ENCODE measurements at regions not wholly inside any gene's neighbourhood (a gene's known extent, or its start where the extent isn't known, plus 50 kb on each side); places are given as distances from the start of the nearest gene placed in this dataset.
A peak's percentile ranks its signal among the peaks of the same experiment; 100 is the strongest.

GRCh38 chr9:129386812-129387177 lies 208.7 kb upstream of the IER5L start:
- H3K36me3 ChIP-seq (replicated peaks; ENCODE audit: low read depth, low read length): no peaks in the 10 kb centered on the region
- H4K20me1 ChIP-seq (ENCODE audit: insufficient read depth, low read length): no peaks in the 10 kb centered on the region
- TF ChIP-seq EZH2phosphoT487 (IDR thresholded peaks at IDR 0.05; ENCODE audit: low read depth): no peak
- TF ChIP-seq, protein P1, sequence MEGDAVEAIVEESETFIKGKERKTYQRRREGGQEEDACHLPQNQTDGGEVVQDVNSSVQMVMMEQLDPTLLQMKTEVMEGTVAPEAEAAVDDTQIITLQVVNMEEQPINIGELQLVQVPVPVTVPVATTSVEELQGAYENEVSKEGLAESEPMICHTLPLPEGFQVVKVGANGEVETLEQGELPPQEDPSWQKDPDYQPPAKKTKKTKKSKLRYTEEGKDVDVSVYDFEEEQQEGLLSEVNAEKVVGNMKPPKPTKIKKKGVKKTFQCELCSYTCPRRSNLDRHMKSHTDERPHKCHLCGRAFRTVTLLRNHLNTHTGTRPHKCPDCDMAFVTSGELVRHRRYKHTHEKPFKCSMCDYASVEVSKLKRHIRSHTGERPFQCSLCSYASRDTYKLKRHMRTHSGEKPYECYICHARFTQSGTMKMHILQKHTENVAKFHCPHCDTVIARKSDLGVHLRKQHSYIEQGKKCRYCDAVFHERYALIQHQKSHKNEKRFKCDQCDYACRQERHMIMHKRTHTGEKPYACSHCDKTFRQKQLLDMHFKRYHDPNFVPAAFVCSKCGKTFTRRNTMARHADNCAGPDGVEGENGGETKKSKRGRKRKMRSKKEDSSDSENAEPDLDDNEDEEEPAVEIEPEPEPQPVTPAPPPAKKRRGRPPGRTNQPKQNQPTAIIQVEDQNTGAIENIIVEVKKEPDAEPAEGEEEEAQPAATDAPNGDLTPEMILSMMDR (IDR thresholded peaks at IDR 0.05; ENCODE audit: low read depth, low read length): no peak
- H3K4me3 ChIP-seq (ENCODE audit: low read length): no peak overlapping the region
- no peak overlapping the region for H3K27ac ChIP-seq (ENCODE audit: low read length)
- H3K4me2 ChIP-seq (ENCODE audit: low read length): no peak overlapping the region
- H3K9ac ChIP-seq (ENCODE audit: low read length): no peak overlapping the region
- peaks cover 11% of the 10 kb centered on the region for H3K4me1 ChIP-seq (ENCODE audit: low read length)
- no peak overlapping the region for H2AFZ ChIP-seq (ENCODE audit: low read depth, low read length)
- H3K27me3 ChIP-seq (ENCODE audit: low read depth, low read length): peaks cover 11% of the 10 kb centered on the region
- no peaks in the 10 kb centered on the region for H3K79me2 ChIP-seq (ENCODE audit: low read length)
- H3K9me3 ChIP-seq (ENCODE audit: insufficient read depth, low read length): no peaks in the 10 kb centered on the region

- no peak overlapping the region for H3K9ac ChIP-seq (ENCODE audit: low read length)
- TF ChIP-seq, protein P1 (IDR thresholded peaks at IDR 0.05; ENCODE audit: low read depth, low read length): no peak
- no peak for TF ChIP-seq EZH2phosphoT487 (IDR thresholded peaks at IDR 0.05; ENCODE audit: low read depth)
- peaks cover 11% of the 10 kb centered on the region for H3K4me1 ChIP-seq (ENCODE audit: low read length)
- H3K79me2 ChIP-seq (ENCODE audit: low read length): no peaks in the 10 kb centered on the region
- no peak overlapping the region for H3K27ac ChIP-seq (ENCODE audit: low read length)
- no peaks in the 10 kb centered on the region for H3K36me3 ChIP-seq (replicated peaks; ENCODE audit: low read depth, low read length)
- no peak overlapping the region for H3K4me2 ChIP-seq (ENCODE audit: low read length)
- no peaks in the 10 kb centered on the region for H4K20me1 ChIP-seq (ENCODE audit: insufficient read depth, low read length)
- H3K27me3 ChIP-seq (ENCODE audit: low read depth, low read length): peaks cover 19% of the 10 kb centered on the region
- H2AFZ ChIP-seq (ENCODE audit: low read depth, low read length): no peak overlapping the region
- no peak overlapping the region for H3K4me3 ChIP-seq (ENCODE audit: low read length)
- no peaks in the 10 kb centered on the region for H3K9me3 ChIP-seq (ENCODE audit: insufficient read depth, low read length)
Observed at GRCh38 chr9:129385211-129385934, 207.3 kb upstream of the IER5L start.

- peaks cover 19% of the 10 kb centered on the region for H3K27me3 ChIP-seq (ENCODE audit: low read depth, low read length)
- TF ChIP-seq, protein P1 (IDR thresholded peaks at IDR 0.05; ENCODE audit: low read depth, low read length): no peak
- TF ChIP-seq EZH2phosphoT487 (IDR thresholded peaks at IDR 0.05; ENCODE audit: low read depth): no peak
- H3K27ac ChIP-seq (ENCODE audit: low read length): no peak overlapping the region
- H4K20me1 ChIP-seq (ENCODE audit: insufficient read depth, low read length): no peaks in the 10 kb centered on the region
- H3K4me2 ChIP-seq (ENCODE audit: low read length): peak overlapping the region; percentile 94
- peak overlapping the region; percentile 91 for H3K4me3 ChIP-seq (ENCODE audit: low read length)
- H3K9me3 ChIP-seq (ENCODE audit: insufficient read depth, low read length): no peaks in the 10 kb centered on the region
- peaks cover 11% of the 10 kb centered on the region for H3K4me1 ChIP-seq (ENCODE audit: low read length)
- no peaks in the 10 kb centered on the region for H3K79me2 ChIP-seq (ENCODE audit: low read length)
- H3K9ac ChIP-seq (ENCODE audit: low read length): no peak overlapping the region
- no peaks in the 10 kb centered on the region for H3K36me3 ChIP-seq (replicated peaks; ENCODE audit: low read depth, low read length)
- H2AFZ ChIP-seq (ENCODE audit: low read depth, low read length): peak overlapping the region; percentile 77; the same call in 1 of the 2 replicates
Observed at GRCh38 chr9:129384491-129385210, 206.6 kb upstream of the IER5L start.
